ENCODE measurements at regions not wholly inside any gene's neighbourhood (a gene's known extent, or its start where the extent isn't known, plus 50 kb on each side); places are given as distances from the start of the nearest gene placed in this dataset.

DNA sequence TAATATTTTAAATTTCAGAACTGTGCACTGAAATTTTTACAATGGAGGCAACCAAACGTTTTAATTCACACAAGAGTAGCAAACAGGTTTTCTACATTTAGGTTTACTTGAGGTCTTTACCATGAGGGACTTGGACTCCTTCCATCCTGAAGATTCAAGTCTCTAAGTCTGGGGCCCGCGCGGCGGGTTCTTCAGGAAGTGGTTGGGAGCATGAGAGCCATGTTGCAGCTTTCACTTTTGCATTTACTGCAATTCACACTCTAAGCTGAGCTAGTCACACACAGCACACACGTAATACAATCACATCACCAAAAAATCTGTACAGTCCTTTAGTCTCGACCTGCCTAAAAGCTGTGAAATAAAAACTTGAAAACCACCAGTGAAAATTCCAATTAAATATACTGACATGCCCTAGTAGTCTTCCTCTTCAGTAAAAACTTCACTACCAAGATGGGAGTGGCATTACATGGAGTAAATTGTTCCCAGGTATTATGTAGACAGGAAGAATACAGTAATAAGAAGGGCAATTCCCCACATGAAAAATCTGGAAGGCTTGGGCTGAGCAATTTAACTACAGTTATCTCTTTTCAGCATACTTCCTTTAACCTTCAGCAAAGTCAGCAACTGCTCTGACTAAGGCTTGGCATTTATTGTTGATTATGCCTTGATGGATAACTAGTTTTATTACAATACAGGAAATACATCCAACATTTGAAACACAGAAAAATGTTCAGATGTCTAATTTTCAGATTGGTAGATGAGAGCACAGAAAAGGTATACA, 571.1 kb upstream of the DIPK2B start:
- Histone ChIP-seq H3K36me3 (replicated peaks in 1 of 2; ENCODE audit: control insufficient read depth in 1 of 2, insufficient read depth in 2 of 2, low read length in 2 of 2) (no peaks in the 10 kb centered on the region), H3K79me2 (ENCODE audit: insufficient read depth, low read length) (peaks cover 30% of the 10 kb centered on the region)
- DNase-seq, result peak; percentile 57 to 67 (median 67)

DNA sequence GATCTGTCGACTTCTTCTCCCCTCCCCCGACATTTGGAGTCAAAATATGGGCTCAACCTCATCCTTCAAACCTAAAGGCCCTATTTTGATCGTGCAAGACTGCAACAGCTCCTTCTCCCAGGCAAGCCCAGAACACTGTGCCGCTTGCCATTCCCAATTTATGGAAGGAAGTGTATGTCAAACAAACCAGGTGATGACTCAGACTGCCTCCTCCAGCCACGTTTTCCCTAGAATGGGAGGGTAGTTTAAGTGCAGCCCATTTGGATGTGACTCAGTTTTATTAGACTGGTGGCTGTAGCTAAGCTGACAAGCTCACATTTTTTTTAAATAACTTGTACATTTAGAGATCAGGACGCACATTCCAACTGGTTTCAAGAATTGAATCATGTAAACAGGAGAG, 570.4 kb upstream of the DIPK2B start:
- TF ChIP-seq, protein P1, sequence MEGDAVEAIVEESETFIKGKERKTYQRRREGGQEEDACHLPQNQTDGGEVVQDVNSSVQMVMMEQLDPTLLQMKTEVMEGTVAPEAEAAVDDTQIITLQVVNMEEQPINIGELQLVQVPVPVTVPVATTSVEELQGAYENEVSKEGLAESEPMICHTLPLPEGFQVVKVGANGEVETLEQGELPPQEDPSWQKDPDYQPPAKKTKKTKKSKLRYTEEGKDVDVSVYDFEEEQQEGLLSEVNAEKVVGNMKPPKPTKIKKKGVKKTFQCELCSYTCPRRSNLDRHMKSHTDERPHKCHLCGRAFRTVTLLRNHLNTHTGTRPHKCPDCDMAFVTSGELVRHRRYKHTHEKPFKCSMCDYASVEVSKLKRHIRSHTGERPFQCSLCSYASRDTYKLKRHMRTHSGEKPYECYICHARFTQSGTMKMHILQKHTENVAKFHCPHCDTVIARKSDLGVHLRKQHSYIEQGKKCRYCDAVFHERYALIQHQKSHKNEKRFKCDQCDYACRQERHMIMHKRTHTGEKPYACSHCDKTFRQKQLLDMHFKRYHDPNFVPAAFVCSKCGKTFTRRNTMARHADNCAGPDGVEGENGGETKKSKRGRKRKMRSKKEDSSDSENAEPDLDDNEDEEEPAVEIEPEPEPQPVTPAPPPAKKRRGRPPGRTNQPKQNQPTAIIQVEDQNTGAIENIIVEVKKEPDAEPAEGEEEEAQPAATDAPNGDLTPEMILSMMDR (IDR thresholded peaks at IDR 0.05), result no peak
- Mint-ChIP-seq H3K36me3 (no peaks in the 10 kb centered on the region), H3K4me3 (peak overlapping the region; percentile 63 to 82), H3K9me3 (peaks cover 0 to 2% (median 0%) of the 10 kb centered on the region in 7 donors), H3K27me3 (ENCODE audit: low read depth in 3 of 3) (peaks cover 0 to 41% (median 0%) of the 10 kb centered on the region in 3 donors), H3K27ac (peak overlapping the region; percentile 86 to 93 (median 89)), H3K4me1 (peaks cover 32% of the 10 kb centered on the region)
- no peak overlapping the region for H2AFZ ChIP-seq (ENCODE audit: insufficient read depth, low read depth, low read length, poor library complexity, severe bottlenecking)
- H3K79me2 ChIP-seq (ENCODE audit: insufficient read depth, low read length), result peaks cover 36% of the 10 kb centered on the region
- no peaks in the 10 kb centered on the region for H3K9me3 ChIP-seq (replicated peaks in 1 of 2; ENCODE audit: control insufficient read depth in 1 of 2, insufficient read depth in 1 of 2, low read length in 2 of 2)
- intact Hi-C loops (cut with micrococcal nuclease), result loop anchor here in 1 of 2 donors (5.0 to 10.0 kb wide), 2 partner anchors 36 to 1064 kb away; partner anchors contain the start of gene RP2
- WGBS (ENCODE audit: insufficient coverage), result no CpG with 5 or more reads among the region's 6 CpGs
- H3K27me3 ChIP-seq (ENCODE audit: control insufficient read depth in 2 of 2, insufficient read depth in 2 of 2, low read length in 2 of 2), result peaks cover 0 to 63% of the 10 kb centered on the region in 2 donors
- peak in 1 of 3 donors; percentile 70 for DNase-seq
- peak overlapping the region; percentile 73 for H3K4me2 ChIP-seq (replicated peaks; ENCODE audit: extremely low read depth, low read length, poor library complexity, severe bottlenecking)
- H3K36me3 ChIP-seq (replicated peaks in 1 of 2; ENCODE audit: control insufficient read depth in 1 of 2, insufficient read depth in 2 of 2, low read length in 2 of 2), result no peaks in the 10 kb centered on the region
- H4K20me1 ChIP-seq (ENCODE audit: insufficient read depth, low read length), result no peaks in the 10 kb centered on the region
- peak overlapping the region; percentile 38 for H3K9ac ChIP-seq (ENCODE audit: insufficient read depth, low read length, poor library complexity, severe bottlenecking)
- peaks cover 30 to 39% of the 10 kb centered on the region in 2 donors for H3K4me1 ChIP-seq (ENCODE audit: control insufficient read depth in 1 of 2, insufficient read depth in 2 of 2, low read length in 2 of 2)
- H3K27ac ChIP-seq (ENCODE audit: low read depth in 1 of 2, low read length in 2 of 2), result peak overlapping the region in 1 of 2 donors; percentile 73
- peak overlapping the region in 2 of 3 experiments; percentile 36 to 76 for H3K4me3 ChIP-seq (replicated peaks in 1 of 3; ENCODE audit: low read depth in 2 of 3, low read length in 3 of 3)

More for the DNA sequence above, 571.1 kb upstream of the DIPK2B start:
- peak overlapping the region; percentile 63 to 82 for H3K4me3 Mint-ChIP-seq
- H3K27ac Mint-ChIP-seq, result peak overlapping the region; percentile 86 to 93 (median 89)
- H3K4me1 ChIP-seq (ENCODE audit: control insufficient read depth in 1 of 2, insufficient read depth in 2 of 2, low read length in 2 of 2), result peaks cover 27 to 37% of the 10 kb centered on the region in 2 donors
- H3K4me1 Mint-ChIP-seq, result peaks cover 27% of the 10 kb centered on the region
- peak overlapping the region; percentile 38 for H3K9ac ChIP-seq (ENCODE audit: insufficient read depth, low read length, poor library complexity, severe bottlenecking)
- no peak overlapping the region for H2AFZ ChIP-seq (ENCODE audit: insufficient read depth, low read depth, low read length, poor library complexity, severe bottlenecking)
- peaks cover 0 to 42% (median 0%) of the 10 kb centered on the region in 3 donors for H3K27me3 Mint-ChIP-seq (ENCODE audit: low read depth in 3 of 3)
- peak overlapping the region in 1 of 2 donors; percentile 73 for H3K27ac ChIP-seq (ENCODE audit: low read depth in 1 of 2, low read length in 2 of 2)
- H4K20me1 ChIP-seq (ENCODE audit: insufficient read depth, low read length), result no peaks in the 10 kb centered on the region
- peak overlapping the region; percentile 73 for H3K4me2 ChIP-seq (replicated peaks; ENCODE audit: extremely low read depth, low read length, poor library complexity, severe bottlenecking)
- TF ChIP-seq, protein P1 (IDR thresholded peaks at IDR 0.05), result no peak
- WGBS (ENCODE audit: insufficient coverage), result no CpG with 5 or more reads among the region's 7 CpGs
- intact Hi-C loops (cut with micrococcal nuclease), result loop anchor here in 1 of 2 donors (5.0 to 10.0 kb wide), 2 partner anchors 36 to 1063 kb away; partner anchors contain the start of gene RP2
- peak overlapping the region; percentile 9 to 76 (median 36) for H3K4me3 ChIP-seq (replicated peaks in 1 of 3; ENCODE audit: low read depth in 2 of 3, low read length in 3 of 3)
- H3K36me3 Mint-ChIP-seq, result no peaks in the 10 kb centered on the region
- H3K27me3 ChIP-seq (ENCODE audit: control insufficient read depth in 2 of 2, insufficient read depth in 2 of 2, low read length in 2 of 2), result peaks cover 0 to 62% of the 10 kb centered on the region in 2 donors
- no peaks in the 10 kb centered on the region for H3K9me3 ChIP-seq (replicated peaks in 1 of 2; ENCODE audit: control insufficient read depth in 1 of 2, insufficient read depth in 1 of 2, low read length in 2 of 2)
- peaks cover 0 to 2% (median 0%) of the 10 kb centered on the region in 7 donors for H3K9me3 Mint-ChIP-seq
